ENCODE measurements at regions not wholly inside any gene's neighbourhood (a gene's known extent, or its start where the extent isn't known, plus 50 kb on each side); places are given as distances from the start of the nearest gene placed in this dataset.

GRCh38 chr11:38759394-38759793 lies 2161.4 kb upstream of the RAG2 start:
- H3K27ac ChIP-seq (ENCODE audit: low read depth, low read length): no peak overlapping the region
- H3K4me3 ChIP-seq (replicated peaks in 1 of 2; ENCODE audit: low read depth in 1 of 2, low read length in 2 of 2): no peak overlapping the region
- ChIA-PET CTCF (no interaction called here), POLR2A (no interaction called here), RAD21 (ENCODE audit: low non-redundant PET in 1 of 2, low total read pairs in 2 of 2, uncharacterized antibody in 2 of 2, unreplicated experiment in 2 of 2) (no interaction called here)
- DNase-seq (ENCODE audit: low read depth, low spot score): no peak
- intact Hi-C loops (cut with micrococcal nuclease): no loop called here
- no peaks in the 10 kb centered on the region for H3K9me2 ChIP-seq (ENCODE audit: insufficient read depth)
- H2AFZ ChIP-seq (ENCODE audit: low read depth, low read length, poor library complexity, severe bottlenecking): no peak overlapping the region
- H3K36me3 ChIP-seq (ENCODE audit: control insufficient read depth in 1 of 2, insufficient read depth in 2 of 2, low read length in 2 of 2): no peaks in the 10 kb centered on the region
- no peak overlapping the region for H3K9ac ChIP-seq (ENCODE audit: low read length)
- ATAC-seq: no peak
- no peak for TF ChIP-seq SRF (IDR thresholded peaks at IDR 0.05; ENCODE audit: low read depth)
- no peak for TF ChIP-seq CEBPB (IDR thresholded peaks at IDR 0.05; ENCODE audit: low read depth)
- TF ChIP-seq, protein P1, sequence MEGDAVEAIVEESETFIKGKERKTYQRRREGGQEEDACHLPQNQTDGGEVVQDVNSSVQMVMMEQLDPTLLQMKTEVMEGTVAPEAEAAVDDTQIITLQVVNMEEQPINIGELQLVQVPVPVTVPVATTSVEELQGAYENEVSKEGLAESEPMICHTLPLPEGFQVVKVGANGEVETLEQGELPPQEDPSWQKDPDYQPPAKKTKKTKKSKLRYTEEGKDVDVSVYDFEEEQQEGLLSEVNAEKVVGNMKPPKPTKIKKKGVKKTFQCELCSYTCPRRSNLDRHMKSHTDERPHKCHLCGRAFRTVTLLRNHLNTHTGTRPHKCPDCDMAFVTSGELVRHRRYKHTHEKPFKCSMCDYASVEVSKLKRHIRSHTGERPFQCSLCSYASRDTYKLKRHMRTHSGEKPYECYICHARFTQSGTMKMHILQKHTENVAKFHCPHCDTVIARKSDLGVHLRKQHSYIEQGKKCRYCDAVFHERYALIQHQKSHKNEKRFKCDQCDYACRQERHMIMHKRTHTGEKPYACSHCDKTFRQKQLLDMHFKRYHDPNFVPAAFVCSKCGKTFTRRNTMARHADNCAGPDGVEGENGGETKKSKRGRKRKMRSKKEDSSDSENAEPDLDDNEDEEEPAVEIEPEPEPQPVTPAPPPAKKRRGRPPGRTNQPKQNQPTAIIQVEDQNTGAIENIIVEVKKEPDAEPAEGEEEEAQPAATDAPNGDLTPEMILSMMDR (IDR thresholded peaks at IDR 0.05 in 2 of 3, conservative IDR thresholded peaks at IDR 0.05 in 1 of 3; ENCODE audit: borderline replicate concordance in 1 of 3, insufficient read depth in 1 of 3, low read depth in 2 of 3, low read length in 2 of 3): no peak
- TF ChIP-seq JUND (IDR thresholded peaks at IDR 0.05): no peak
- TF ChIP-seq, protein P2, sequence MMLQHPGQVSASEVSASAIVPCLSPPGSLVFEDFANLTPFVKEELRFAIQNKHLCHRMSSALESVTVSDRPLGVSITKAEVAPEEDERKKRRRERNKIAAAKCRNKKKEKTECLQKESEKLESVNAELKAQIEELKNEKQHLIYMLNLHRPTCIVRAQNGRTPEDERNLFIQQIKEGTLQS (IDR thresholded peaks at IDR 0.05): no peak
- TF ChIP-seq POLR2AphosphoS5 (IDR thresholded peaks at IDR 0.05; ENCODE audit: low read depth, low read length): no peak
- no peak for TF ChIP-seq EGR1 (IDR thresholded peaks at IDR 0.05; ENCODE audit: low read depth)
- BruUV-seq (replicated peaks): no TSS peak
- no peaks in the 10 kb centered on the region for H3K4me1 ChIP-seq (ENCODE audit: control insufficient read depth in 1 of 2, insufficient read depth in 2 of 2, low read length in 2 of 2)
- H3K27me3 ChIP-seq (ENCODE audit: insufficient read depth, low read length): no peaks in the 10 kb centered on the region
- H4K20me1 ChIP-seq (ENCODE audit: insufficient read depth): no peaks in the 10 kb centered on the region
- no peak overlapping the region for H3K4me2 ChIP-seq (ENCODE audit: low read length)
- peaks cover 0 to 13% of the 10 kb centered on the region in 2 experiments; a peak in 2 of 4 replicates for H3K9me3 ChIP-seq (ENCODE audit: control insufficient read depth in 1 of 2, insufficient read depth in 1 of 2, low read depth in 1 of 2, low read length in 2 of 2)
- H3K79me2 ChIP-seq (ENCODE audit: insufficient read depth, low read length): no peaks in the 10 kb centered on the region

DNA sequence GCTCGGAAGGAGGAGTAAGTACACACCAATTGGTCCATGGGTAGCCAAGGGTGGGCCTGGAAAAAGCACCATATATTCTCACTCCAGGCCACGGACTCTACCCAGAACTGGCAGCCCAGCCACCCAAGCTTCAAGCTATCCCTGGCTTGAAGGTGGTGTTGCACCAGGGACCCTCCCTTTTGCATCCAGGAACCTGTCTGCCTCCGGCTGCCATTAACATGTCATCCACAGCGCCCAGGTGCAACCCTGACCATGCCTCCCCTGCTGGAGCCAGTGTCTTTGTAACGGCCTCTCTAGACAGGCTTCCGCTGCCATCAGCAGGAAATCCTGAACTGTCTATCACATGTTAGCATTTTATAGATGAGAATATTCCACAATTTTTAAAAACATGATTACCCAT lies 2158.5 kb upstream of the RAG2 start:
- Histone ChIP-seq H3K9me2 (ENCODE audit: insufficient read depth) (no peaks in the 10 kb centered on the region), H3K4me2 (ENCODE audit: low read length) (no peak overlapping the region), H3K36me3 (ENCODE audit: control insufficient read depth in 1 of 2, insufficient read depth in 2 of 2, low read length in 2 of 2) (no peaks in the 10 kb centered on the region), H3K4me1 (ENCODE audit: control insufficient read depth in 1 of 2, insufficient read depth in 2 of 2, low read length in 2 of 2) (no peaks in the 10 kb centered on the region), H3K4me3 (replicated peaks in 1 of 2; ENCODE audit: low read depth in 1 of 2, low read length in 2 of 2) (no peak overlapping the region), H3K27ac (ENCODE audit: low read depth, low read length) (no peak overlapping the region), H4K20me1 (ENCODE audit: insufficient read depth) (no peaks in the 10 kb centered on the region), H3K79me2 (ENCODE audit: insufficient read depth, low read length) (no peaks in the 10 kb centered on the region), H2AFZ (ENCODE audit: low read depth, low read length, poor library complexity, severe bottlenecking) (no peak overlapping the region), H3K9me3 (ENCODE audit: control insufficient read depth in 1 of 2, insufficient read depth in 1 of 2, low read depth in 1 of 2, low read length in 2 of 2) (peaks cover 0 to 18% of the 10 kb centered on the region in 2 experiments; a peak in 2 of 4 replicates), H3K27me3 (ENCODE audit: insufficient read depth, low read length) (no peaks in the 10 kb centered on the region), H3K9ac (ENCODE audit: low read length) (no peak overlapping the region)
- ChIA-PET CTCF (no interaction called here), RAD21 (ENCODE audit: low non-redundant PET in 1 of 2, low total read pairs in 2 of 2, uncharacterized antibody in 2 of 2, unreplicated experiment in 2 of 2) (no interaction called here), POLR2A (no interaction called here)
- DNase-seq (ENCODE audit: low read depth, low spot score): no peak
- intact Hi-C loops (cut with micrococcal nuclease): no loop called here
- BruUV-seq (replicated peaks): no TSS peak
- no peak for ATAC-seq
- TF ChIP-seq SIN3A (IDR thresholded peaks at IDR 0.05; ENCODE audit: low read depth) (no peak), ZFX (IDR thresholded peaks at IDR 0.05) (no peak), FOSL1 (IDR thresholded peaks at IDR 0.05; ENCODE audit: low read depth) (no peak), ZBTB33 (IDR thresholded peaks at IDR 0.05; ENCODE audit: extremely low read depth, insufficient replicate concordance, low read length) (no peak), POLR2A (IDR thresholded peaks at IDR 0.05; ENCODE audit: borderline replicate concordance, extremely low read depth, insufficient read depth, insufficient read length) (no peak), POLR2AphosphoS5 (IDR thresholded peaks at IDR 0.05; ENCODE audit: low read depth, low read length) (no peak), REST (IDR thresholded peaks at IDR 0.05; ENCODE audit: low read depth) (no peak), EZH2phosphoT487 (IDR thresholded peaks at IDR 0.05; ENCODE audit: borderline replicate concordance) (no peak), SP1 (IDR thresholded peaks at IDR 0.05; ENCODE audit: low read depth) (no peak), SRF (IDR thresholded peaks at IDR 0.05; ENCODE audit: low read depth) (no peak)
